Breast epithelium (tissue), 4 donors: ENCODE measurements at regions not wholly inside any gene's neighbourhood (a gene's known extent, or its start where the extent isn't known, plus 50 kb on each side); places are given as distances from the start of the nearest gene placed in this dataset.

Source experiments
- DNase-seq, 2 donors: peaks; one replicate each; pipeline ENCODE4 v3.0.0-alpha.2; 2019; ENCODE audit warnings: low spot score in 2 of 2
- H3K27ac ChIP-seq, 2 donors: fragments of 200-600 bp; sonication (generic) in 1 of 2; one replicate each; pipeline ENCODE4 v1.5.1; 2016 to 2019; ENCODE audit warnings: mild to moderate bottlenecking in 1 of 2
- H3K27me3 ChIP-seq, 2 donors: fragments of 200-600 bp; sonication (generic) in 1 of 2; one replicate each; pipeline versions ENCODE4 v1.5.1 to v1.6.0; 2017 to 2019; ENCODE audit warnings: control low read depth in 1 of 2, mild to moderate bottlenecking in 1 of 2
- H3K36me3 ChIP-seq: fragments of 200-600 bp; one replicate; pipeline ENCODE4 v1.5.1; 2019
- H3K4me1 ChIP-seq, 2 donors: fragments of 200-600 bp; sonication (generic); one replicate each; pipeline ENCODE4 v1.5.1; 2016 to 2019; ENCODE audit warnings: control low read depth in 1 of 2
- H3K4me3 ChIP-seq, 3 donors: fragments of 200-600 bp; sonication (generic); 1 replicate in 2 of 3; 2 replicates in 1 of 3; pipeline ENCODE4 v1.5.1; 2016 to 2019; ENCODE audit warnings: mild to moderate bottlenecking in 3 of 3, moderate library complexity in 2 of 3
- H3K9me3 ChIP-seq, 2 donors: fragments of 200-600 bp; sonication (generic) in 1 of 2; one replicate each; pipeline ENCODE4 v1.5.1; 2016 to 2019; ENCODE audit warnings: control low read depth in 1 of 2
- POLR2A ChIP-seq: fragments of 450-650 bp; IDR thresholded peaks from one replicate; pipeline ENCODE4 v1.6.1; 2016; ENCODE audit warnings: antibody characterized with exemption, mild to moderate bottlenecking, moderate library complexity
- POLR2AphosphoS5 ChIP-seq, 3 donors: sonication (generic); formaldehyde crosslinking; IDR thresholded peaks; one replicate each; pipeline ENCODE4 v1.6.1; 2017; ENCODE audit warnings: antibody characterized with exemption in 3 of 3
- intact Hi-C: fragments of 100-400 bp; cut with DNase I; formaldehyde crosslinking; loops from one replicate; pipeline ENCODE4 v1.15.1; 2023; ENCODE audit warnings: low total_unique reads
- TF ChIP-seq, protein P1 (sequence below), 3 donors: fragments of 450-650 bp; IDR thresholded peaks; one replicate each; pipeline ENCODE4 v1.5.1; 2016 to 2017; ENCODE audit warnings: antibody characterized with exemption in 3 of 3, mild to moderate bottlenecking in 3 of 3, moderate library complexity in 3 of 3

DNA sequence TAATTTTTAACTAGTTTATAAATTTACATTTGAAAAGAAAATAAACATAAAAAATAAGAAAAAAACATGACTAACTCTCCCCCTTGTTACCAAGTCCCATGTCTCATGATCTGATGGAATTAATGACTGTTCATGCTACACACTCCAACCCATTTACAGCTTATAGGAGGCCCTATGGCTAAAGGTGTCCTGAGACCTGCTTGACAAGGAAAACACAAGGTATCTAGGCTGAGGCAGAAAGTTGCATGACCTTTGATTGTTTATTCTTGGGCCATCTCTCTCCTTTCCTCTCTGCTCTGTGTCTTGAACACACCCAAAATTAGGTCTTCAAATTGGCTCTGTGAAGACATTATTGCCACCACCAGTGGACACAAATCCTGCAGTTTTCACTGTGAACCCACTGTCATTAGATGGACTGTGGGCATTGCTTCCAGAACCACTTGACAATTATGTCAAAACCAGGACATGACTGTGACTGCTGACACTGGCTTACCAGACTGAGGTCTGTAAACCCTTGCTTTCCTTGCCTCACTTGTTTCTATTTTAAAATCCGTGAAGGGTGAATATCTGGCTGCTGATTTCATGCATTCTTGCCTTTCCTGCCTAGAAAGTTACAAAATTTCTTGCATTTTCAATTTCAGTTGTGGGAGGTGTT lies 386.5 kb upstream of the SPRY2 start:
- no peak for TF ChIP-seq POLR2A
- no peak for TF ChIP-seq POLR2AphosphoS5 (IDR thresholded peaks at IDR 0.05)
- TF ChIP-seq, protein P1, sequence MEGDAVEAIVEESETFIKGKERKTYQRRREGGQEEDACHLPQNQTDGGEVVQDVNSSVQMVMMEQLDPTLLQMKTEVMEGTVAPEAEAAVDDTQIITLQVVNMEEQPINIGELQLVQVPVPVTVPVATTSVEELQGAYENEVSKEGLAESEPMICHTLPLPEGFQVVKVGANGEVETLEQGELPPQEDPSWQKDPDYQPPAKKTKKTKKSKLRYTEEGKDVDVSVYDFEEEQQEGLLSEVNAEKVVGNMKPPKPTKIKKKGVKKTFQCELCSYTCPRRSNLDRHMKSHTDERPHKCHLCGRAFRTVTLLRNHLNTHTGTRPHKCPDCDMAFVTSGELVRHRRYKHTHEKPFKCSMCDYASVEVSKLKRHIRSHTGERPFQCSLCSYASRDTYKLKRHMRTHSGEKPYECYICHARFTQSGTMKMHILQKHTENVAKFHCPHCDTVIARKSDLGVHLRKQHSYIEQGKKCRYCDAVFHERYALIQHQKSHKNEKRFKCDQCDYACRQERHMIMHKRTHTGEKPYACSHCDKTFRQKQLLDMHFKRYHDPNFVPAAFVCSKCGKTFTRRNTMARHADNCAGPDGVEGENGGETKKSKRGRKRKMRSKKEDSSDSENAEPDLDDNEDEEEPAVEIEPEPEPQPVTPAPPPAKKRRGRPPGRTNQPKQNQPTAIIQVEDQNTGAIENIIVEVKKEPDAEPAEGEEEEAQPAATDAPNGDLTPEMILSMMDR (IDR thresholded peaks at IDR 0.05) = no peak
- intact Hi-C loops = no loop called here
- H3K36me3 ChIP-seq = no peaks in the 10 kb centered on the region
- no peak overlapping the region for H3K4me3 ChIP-seq
- no peaks in the 10 kb centered on the region for H3K4me1 ChIP-seq
- no peaks in the 10 kb centered on the region for H3K27me3 ChIP-seq
- H3K27ac ChIP-seq = no peak overlapping the region
- DNase-seq = no peak
- H3K9me3 ChIP-seq = peaks cover 0 to 8% of the 10 kb centered on the region in 2 donors

DNA sequence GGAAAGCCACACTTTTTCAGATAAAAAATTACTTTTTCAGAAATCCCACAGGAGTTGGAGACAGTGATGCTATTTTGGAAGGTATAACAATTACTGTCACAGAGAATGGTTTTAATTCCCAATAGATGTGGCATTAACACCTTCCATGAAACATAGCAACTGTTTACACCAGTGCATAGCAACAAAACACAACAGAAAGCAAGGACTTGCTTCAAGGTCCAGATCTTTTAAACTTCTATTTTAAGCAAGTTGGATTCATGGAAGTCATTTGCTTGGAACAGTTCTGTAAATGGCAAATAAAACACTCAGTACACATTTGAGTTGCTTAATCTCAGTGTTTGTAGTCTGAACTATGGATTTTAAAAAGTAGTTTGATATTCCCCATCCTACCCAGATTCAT lies 385.9 kb upstream of the SPRY2 start:
- H3K9me3 ChIP-seq = peaks cover 0 to 8% of the 10 kb centered on the region in 2 donors
- TF ChIP-seq POLR2A = no peak
- no peak for TF ChIP-seq POLR2AphosphoS5 (IDR thresholded peaks at IDR 0.05)
- TF ChIP-seq, protein P1 (IDR thresholded peaks at IDR 0.05) = no peak
- no peaks in the 10 kb centered on the region for H3K4me1 ChIP-seq
- H3K27me3 ChIP-seq = no peaks in the 10 kb centered on the region
- H3K4me3 ChIP-seq = no peak overlapping the region
- no peak for DNase-seq
- intact Hi-C loops = no loop called here
- no peaks in the 10 kb centered on the region for H3K36me3 ChIP-seq
- H3K27ac ChIP-seq = no peak overlapping the region

DNA sequence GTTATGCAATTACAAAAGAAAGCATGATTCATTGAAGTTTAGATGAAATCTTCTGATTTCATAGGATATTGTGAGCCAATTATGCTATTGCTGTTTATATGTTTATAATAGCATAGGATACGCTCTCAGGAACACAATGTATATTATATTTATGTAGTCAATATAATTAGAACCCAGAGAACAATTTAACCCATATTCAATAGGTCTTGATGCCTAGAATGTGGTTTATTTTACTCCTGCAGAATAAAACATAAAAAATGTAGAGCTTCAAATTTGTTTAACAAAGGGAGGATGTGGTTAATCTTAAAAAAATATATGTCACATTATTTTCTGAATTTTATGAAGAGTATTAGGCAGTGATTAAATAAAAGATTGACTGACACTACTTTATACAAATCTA lies 380.8 kb upstream of the SPRY2 start:
- intact Hi-C loops = no loop called here
- Histone ChIP-seq H3K9me3 (no peaks in the 10 kb centered on the region), H3K4me1 (no peaks in the 10 kb centered on the region), H3K36me3 (no peaks in the 10 kb centered on the region), H3K27me3 (no peaks in the 10 kb centered on the region), H3K27ac (no peak overlapping the region), H3K4me3 (no peak overlapping the region)
- DNase-seq = no peak
- TF ChIP-seq POLR2AphosphoS5 (IDR thresholded peaks at IDR 0.05) = no peak
- TF ChIP-seq, protein P1 (IDR thresholded peaks at IDR 0.05) = no peak
- no peak for TF ChIP-seq POLR2A

DNA sequence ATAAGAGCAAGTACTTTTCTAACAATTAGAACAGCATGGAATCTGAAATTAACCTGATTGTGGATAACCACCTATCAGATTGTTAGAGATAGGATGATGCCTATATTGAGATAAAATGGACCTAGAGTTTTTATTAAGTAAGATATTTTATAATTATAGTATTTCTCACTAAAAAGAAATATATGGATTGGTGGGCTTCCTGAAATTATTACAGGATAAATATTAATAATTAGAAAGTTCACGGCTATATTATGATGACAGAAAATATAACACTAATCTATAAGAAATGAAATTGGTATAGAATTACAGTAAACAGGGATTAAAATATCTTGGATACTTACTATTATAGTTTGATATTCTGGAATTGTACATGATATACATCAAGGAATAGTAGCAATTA lies 378.0 kb upstream of the SPRY2 start:
- intact Hi-C loops = no loop called here
- TF ChIP-seq POLR2AphosphoS5 (IDR thresholded peaks at IDR 0.05) (no peak), POLR2A (no peak)
- TF ChIP-seq, protein P1 (IDR thresholded peaks at IDR 0.05) = no peak
- no peaks in the 10 kb centered on the region for H3K36me3 ChIP-seq
- no peak overlapping the region for H3K4me3 ChIP-seq
- no peaks in the 10 kb centered on the region for H3K4me1 ChIP-seq
- H3K27ac ChIP-seq = no peak overlapping the region
- H3K27me3 ChIP-seq = no peaks in the 10 kb centered on the region
- no peak for DNase-seq
- no peaks in the 10 kb centered on the region for H3K9me3 ChIP-seq

DNA sequence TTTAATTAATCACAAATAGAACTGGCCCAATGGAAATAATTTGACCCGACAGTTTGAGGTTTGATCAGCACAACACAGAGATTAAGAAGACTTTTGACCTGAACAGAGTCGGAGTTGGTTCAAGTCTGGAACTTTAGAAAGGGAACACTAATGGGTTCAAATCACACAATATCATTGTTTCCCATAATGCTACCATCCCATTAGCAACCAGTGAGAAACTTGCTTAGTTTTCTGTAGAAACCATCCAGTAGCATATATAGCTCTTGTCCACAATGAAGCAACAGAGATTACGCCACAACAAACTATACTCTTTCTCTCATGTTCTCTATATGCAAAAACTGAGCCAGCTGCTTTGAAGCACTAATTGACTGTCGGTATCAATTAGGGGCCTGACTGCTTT lies 376.9 kb upstream of the SPRY2 start:
- peaks cover 0 to 2% of the 10 kb centered on the region in 2 donors for H3K9me3 ChIP-seq
- no peak overlapping the region for H3K4me3 ChIP-seq
- H3K27ac ChIP-seq = no peak overlapping the region
- H3K4me1 ChIP-seq = no peaks in the 10 kb centered on the region
- TF ChIP-seq POLR2AphosphoS5 (IDR thresholded peaks at IDR 0.05) = no peak
- intact Hi-C loops = no loop called here
- H3K36me3 ChIP-seq = no peaks in the 10 kb centered on the region
- DNase-seq = no peak
- H3K27me3 ChIP-seq = no peaks in the 10 kb centered on the region
